SK-N-SH (cell line): ENCODE measurements at regions not wholly inside any gene's neighbourhood (a gene's known extent, or its start where the extent isn't known, plus 50 kb on each side); places are given as distances from the start of the nearest gene placed in this dataset.

Source experiments
- CTCF ChIA-PET: fragments of 300-600, 350-600 bp; formaldehyde crosslinking; extraction: SDS; loops from one replicate; lab custom pipeline; 2021; lab: Yijun Ruan, JAX
- POLR2A ChIA-PET: fragments of 350-600 bp; sonication (Branson Sonifier 250); formaldehyde crosslinking; extraction: SDS; loops from one replicate; lab custom pipeline; 2020; ENCODE audit warnings: antibody characterized with exemption, inconsistent platforms; lab: Yijun Ruan, JAX
- DNase-seq: peaks from one replicate; pipeline ENCODE4 v3.0.0; 2012
- H2AFZ ChIP-seq: fragments of 200-600 bp; sonication (generic); 2 replicates; pipeline ENCODE4 v1.8.1; 2016; ENCODE audit warnings: antibody characterized with exemption, mild to moderate bottlenecking, low read depth
- H3F3A ChIP-seq: fragments of 200-600 bp; sonication (generic); replicated peaks from 2 replicates; pipeline ENCODE3; 2016; ENCODE audit warnings: antibody characterized with exemption, mild to moderate bottlenecking; ENCODE audit not compliant: insufficient read depth
- H3K27ac ChIP-seq, 2 experiments: fragments of 200-500 bp in 1 of 2; fragments of 200-600 bp in 1 of 2; sonication (Bioruptor generic) in 1 of 2; sonication (generic), shearing (Covaris generic) in 1 of 2; 2 replicates each; pipeline versions ENCODE4 v1.5.1 to v1.6.1; 2014 to 2016; ENCODE audit warnings: low read depth in 2 of 2, inconsistent platforms in 1 of 2, low read length in 1 of 2, mild to moderate bottlenecking in 1 of 2, mixed read lengths in 1 of 2
- H3K27me3 ChIP-seq: fragments of 200-600 bp; sonication (generic), shearing (Covaris generic); 2 replicates; pipeline ENCODE4 v1.6.1; 2016; ENCODE audit warnings: mixed run types; ENCODE audit not compliant: insufficient read depth
- H3K36me3 ChIP-seq, 2 experiments: fragments of 200-500 bp in 1 of 2; fragments of 200-600 bp in 1 of 2; sonication (Bioruptor generic) in 1 of 2; sonication (generic) in 1 of 2; replicated peaks in 1 of 2; 2 replicates each; pipeline versions ENCODE3 to v1.5.1; 2014 to 2016; ENCODE audit warnings: low read length in 1 of 2, mild to moderate bottlenecking in 1 of 2; ENCODE audit not compliant: insufficient read depth in 2 of 2, control insufficient read depth in 1 of 2
- H3K4me1 ChIP-seq, 2 experiments: fragments of 200-500 bp in 1 of 2; fragments of 200-600 bp in 1 of 2; sonication (Bioruptor generic) in 1 of 2; sonication (generic), shearing (Covaris generic) in 1 of 2; 2 replicates each; pipeline versions ENCODE4 v1.5.1 to v1.6.1; 2014 to 2016; ENCODE audit warnings: low read depth in 1 of 2, low read length in 1 of 2, mixed run types in 1 of 2; ENCODE audit not compliant: insufficient read depth in 2 of 2, control insufficient read depth in 1 of 2
- H3K4me2 ChIP-seq: fragments of 200-600 bp; sonication (generic), shearing (Covaris generic); 2 replicates; pipeline ENCODE4 v1.6.1; 2017; ENCODE audit warnings: mixed run types
- H3K4me3 ChIP-seq, 2 experiments: fragments of 200-500 bp in 1 of 2; fragments of 200-600 bp in 1 of 2; sonication (Bioruptor generic) in 1 of 2; sonication (generic), shearing (Covaris generic) in 1 of 2; 2 replicates each; pipeline versions ENCODE4 v1.5.1 to v1.8.1; 2014 to 2016; ENCODE audit warnings: low read depth in 2 of 2, inconsistent platforms in 1 of 2, low read length in 1 of 2, mild to moderate bottlenecking in 1 of 2, mixed read lengths in 1 of 2, moderate library complexity in 1 of 2
- H3K79me2 ChIP-seq: fragments of 200-600 bp; sonication (generic); 2 replicates; pipeline ENCODE4 v1.8.1; 2017; ENCODE audit warnings: mild to moderate bottlenecking; ENCODE audit not compliant: insufficient read depth
- H3K9ac ChIP-seq: fragments of 200-600 bp; sonication (generic); 2 replicates; pipeline ENCODE4 v1.6.1; 2017; ENCODE audit warnings: mixed run types
- H3K9me2 ChIP-seq: fragments of 200-600 bp; sonication (generic); 2 replicates; pipeline ENCODE4 v1.6.1; 2017; ENCODE audit warnings: mixed run types
- H3K9me3 ChIP-seq: fragments of 200-600 bp; sonication (generic); 2 replicates; pipeline ENCODE4 v1.6.1; 2017; ENCODE audit warnings: mixed run types, mild to moderate bottlenecking, moderate library complexity
- H4K20me1 ChIP-seq: fragments of 200-600 bp; sonication (generic); 2 replicates; pipeline ENCODE4 v1.6.1; 2017; ENCODE audit warnings: mild to moderate bottlenecking, mixed run types; ENCODE audit not compliant: insufficient read depth
- FOSL2 ChIP-seq: IDR thresholded peaks from 2 replicates; pipeline ENCODE4 v1.4.0; 2012; ENCODE audit warnings: low read depth, mild to moderate bottlenecking, moderate library complexity, borderline replicate concordance
- FOXM1 ChIP-seq: IDR thresholded peaks from 2 replicates; pipeline ENCODE4 v1.4.0; 2012; ENCODE audit warnings: low read depth, mild to moderate bottlenecking
- GATA2 ChIP-seq: sonication (generic); formaldehyde crosslinking; IDR thresholded peaks from 2 replicates; pipeline ENCODE4 v1.5.0; 2020; ENCODE audit warnings: mild to moderate bottlenecking, missing genetic modification reagents
- JUND ChIP-seq: IDR thresholded peaks from 2 replicates; pipeline ENCODE4 v1.4.0; 2012
- MEF2A ChIP-seq: IDR thresholded peaks from 2 replicates; pipeline ENCODE4 v1.4.0; 2012; ENCODE audit warnings: low read depth, borderline replicate concordance
- MXI1 ChIP-seq: IDR thresholded peaks from 2 replicates; pipeline ENCODE4 v1.6.1; 2012; ENCODE audit warnings: mild to moderate bottlenecking, low read depth, low read length, improper control_type of control experiment
- NFIC ChIP-seq: IDR thresholded peaks from 2 replicates; pipeline ENCODE4 v1.4.0; 2012; ENCODE audit warnings: borderline replicate concordance
- RAD21 ChIP-seq: IDR thresholded peaks from 2 replicates; pipeline ENCODE4 v1.6.1; 2012; ENCODE audit warnings: mild to moderate bottlenecking, low read length
- RCOR1 ChIP-seq: fragments of 150-350 bp; IDR thresholded peaks from 2 replicates; pipeline ENCODE4 v1.6.1; 2017; ENCODE audit warnings: antibody characterized with exemption, low read length
- RXRA ChIP-seq: IDR thresholded peaks from 2 replicates; pipeline ENCODE4 v1.4.0; 2012; ENCODE audit warnings: low read depth, mild to moderate bottlenecking, borderline replicate concordance
- SIN3A ChIP-seq: IDR thresholded peaks from 2 replicates; pipeline ENCODE4 v1.6.1; 2012; ENCODE audit warnings: low read depth, mild to moderate bottlenecking, low read length, moderate library complexity, borderline replicate concordance
- TAF1 ChIP-seq: IDR thresholded peaks from 2 replicates; pipeline ENCODE4 v1.6.1; 2012; ENCODE audit warnings: low read depth, mild to moderate bottlenecking, low read length, moderate library complexity, borderline replicate concordance
- TEAD4 ChIP-seq: IDR thresholded peaks from 2 replicates; pipeline ENCODE4 v1.4.0; 2012; ENCODE audit warnings: mild to moderate bottlenecking, borderline replicate concordance; ENCODE audit not compliant: insufficient read depth
- WGBS: methylation state at CpG from one replicate; pipeline ENCODE4 v1.1.6; 2017; ENCODE audit warnings: low lambda C conversion rate; 5-methylcytosine and 5-hydroxymethylcytosine counted together
- TF ChIP-seq, protein P1 (sequence below): IDR thresholded peaks from 2 replicates; pipeline ENCODE4 v1.6.1; 2012; ENCODE audit warnings: mild to moderate bottlenecking, low read depth, low read length, moderate library complexity
- TF ChIP-seq, protein P2 (sequence below): IDR thresholded peaks from 2 replicates; pipeline ENCODE4 v1.4.0; 2012; ENCODE audit warnings: low read depth, borderline replicate concordance
- TF ChIP-seq, protein P3 (sequence below): fragments of 150-350 bp; IDR thresholded peaks from 2 replicates; pipeline ENCODE4 v1.6.1; 2017; ENCODE audit warnings: antibody characterized with exemption, low read length, low read depth, borderline replicate concordance
- TF ChIP-seq, protein P4 (sequence below): fragments of 150-350 bp; IDR thresholded peaks from 2 replicates; pipeline ENCODE4 v1.6.1; 2016; ENCODE audit warnings: mild to moderate bottlenecking, low read depth, low read length

DNA sequence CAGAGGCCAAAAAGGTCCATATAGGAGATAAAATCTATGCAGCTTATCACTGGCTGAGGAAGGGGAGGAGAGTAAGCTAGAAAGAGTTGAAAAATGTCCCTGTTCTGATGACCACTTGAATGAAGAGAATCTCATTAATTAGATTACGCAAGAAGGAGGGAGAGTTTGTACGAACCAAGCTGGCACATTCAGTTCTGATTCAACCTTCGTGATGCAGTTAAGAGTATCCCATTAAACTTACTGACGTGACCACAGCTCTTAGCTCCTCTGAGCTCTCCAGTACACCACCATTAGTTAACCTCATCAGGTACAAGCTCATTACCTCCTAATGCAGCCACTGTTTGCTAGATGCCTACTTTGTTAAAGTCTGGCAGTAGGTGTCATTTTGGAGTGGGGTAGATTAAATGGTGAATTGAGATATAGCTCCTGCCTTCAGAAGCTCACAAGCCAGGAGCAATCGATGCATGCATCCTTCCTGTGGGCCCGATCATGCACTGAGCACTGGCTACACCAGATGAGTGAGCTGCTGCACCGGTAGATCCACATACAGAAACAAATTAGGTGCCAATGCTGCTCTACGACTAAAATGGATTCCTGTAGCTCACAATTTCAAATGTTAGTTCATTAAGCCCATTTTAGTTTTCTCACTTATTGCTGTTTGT, 458.3 kb downstream of the COG6 start (continued):
- TF ChIP-seq, protein P1, sequence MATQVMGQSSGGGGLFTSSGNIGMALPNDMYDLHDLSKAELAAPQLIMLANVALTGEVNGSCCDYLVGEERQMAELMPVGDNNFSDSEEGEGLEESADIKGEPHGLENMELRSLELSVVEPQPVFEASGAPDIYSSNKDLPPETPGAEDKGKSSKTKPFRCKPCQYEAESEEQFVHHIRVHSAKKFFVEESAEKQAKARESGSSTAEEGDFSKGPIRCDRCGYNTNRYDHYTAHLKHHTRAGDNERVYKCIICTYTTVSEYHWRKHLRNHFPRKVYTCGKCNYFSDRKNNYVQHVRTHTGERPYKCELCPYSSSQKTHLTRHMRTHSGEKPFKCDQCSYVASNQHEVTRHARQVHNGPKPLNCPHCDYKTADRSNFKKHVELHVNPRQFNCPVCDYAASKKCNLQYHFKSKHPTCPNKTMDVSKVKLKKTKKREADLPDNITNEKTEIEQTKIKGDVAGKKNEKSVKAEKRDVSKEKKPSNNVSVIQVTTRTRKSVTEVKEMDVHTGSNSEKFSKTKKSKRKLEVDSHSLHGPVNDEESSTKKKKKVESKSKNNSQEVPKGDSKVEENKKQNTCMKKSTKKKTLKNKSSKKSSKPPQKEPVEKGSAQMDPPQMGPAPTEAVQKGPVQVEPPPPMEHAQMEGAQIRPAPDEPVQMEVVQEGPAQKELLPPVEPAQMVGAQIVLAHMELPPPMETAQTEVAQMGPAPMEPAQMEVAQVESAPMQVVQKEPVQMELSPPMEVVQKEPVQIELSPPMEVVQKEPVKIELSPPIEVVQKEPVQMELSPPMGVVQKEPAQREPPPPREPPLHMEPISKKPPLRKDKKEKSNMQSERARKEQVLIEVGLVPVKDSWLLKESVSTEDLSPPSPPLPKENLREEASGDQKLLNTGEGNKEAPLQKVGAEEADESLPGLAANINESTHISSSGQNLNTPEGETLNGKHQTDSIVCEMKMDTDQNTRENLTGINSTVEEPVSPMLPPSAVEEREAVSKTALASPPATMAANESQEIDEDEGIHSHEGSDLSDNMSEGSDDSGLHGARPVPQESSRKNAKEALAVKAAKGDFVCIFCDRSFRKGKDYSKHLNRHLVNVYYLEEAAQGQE = no peak
- TF ChIP-seq, protein P2, sequence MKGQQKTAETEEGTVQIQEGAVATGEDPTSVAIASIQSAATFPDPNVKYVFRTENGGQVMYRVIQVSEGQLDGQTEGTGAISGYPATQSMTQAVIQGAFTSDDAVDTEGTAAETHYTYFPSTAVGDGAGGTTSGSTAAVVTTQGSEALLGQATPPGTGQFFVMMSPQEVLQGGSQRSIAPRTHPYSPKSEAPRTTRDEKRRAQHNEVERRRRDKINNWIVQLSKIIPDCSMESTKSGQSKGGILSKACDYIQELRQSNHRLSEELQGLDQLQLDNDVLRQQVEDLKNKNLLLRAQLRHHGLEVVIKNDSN = no peak
- no peak for TF ChIP-seq RCOR1
- TF ChIP-seq TAF1 = no peak
- TF ChIP-seq JUND = no peak

DNA sequence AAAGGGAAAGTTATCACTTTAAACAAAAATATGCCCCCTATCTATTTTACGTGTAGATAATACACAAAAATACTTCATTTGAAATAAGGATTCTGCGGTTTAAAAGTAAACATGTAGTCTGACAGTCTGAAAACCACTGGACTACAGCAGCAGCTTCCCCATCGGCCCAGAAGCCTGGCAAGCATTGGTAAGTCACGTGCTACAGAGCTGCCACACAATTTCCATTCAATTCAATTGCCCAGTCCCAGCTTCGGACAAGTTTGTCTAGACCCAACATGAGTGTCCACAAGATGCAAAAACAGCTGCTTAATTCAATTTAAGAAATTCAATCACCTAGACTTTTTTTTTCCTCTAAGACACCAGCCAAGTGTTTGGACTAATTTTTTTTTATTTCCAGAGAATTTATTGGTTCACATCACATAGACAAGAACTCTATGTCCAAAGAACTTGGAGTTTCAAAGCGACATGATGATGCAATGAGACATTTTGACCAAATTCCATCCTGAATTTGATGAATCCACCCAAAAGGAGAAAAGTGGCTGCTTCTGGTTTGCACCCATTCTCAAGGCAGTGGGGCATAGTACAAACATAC, 458.9 kb downstream of the COG6 start:
- H4K20me1 ChIP-seq = no peaks in the 10 kb centered on the region
- DNase-seq = no peak
- WGBS = 72% methylated on average over 6 of the region's 6 CpGs
- no peaks in the 10 kb centered on the region for H3K9me3 ChIP-seq
- no peaks in the 10 kb centered on the region for H3K4me1 ChIP-seq
- H3K27ac ChIP-seq = no peak overlapping the region
- no peaks in the 10 kb centered on the region for H3K36me3 ChIP-seq
- H3K79me2 ChIP-seq = no peaks in the 10 kb centered on the region
- no peak for TF ChIP-seq NFIC
- no peak for TF ChIP-seq GATA2
- no peak for TF ChIP-seq RXRA
- no peak for TF ChIP-seq RAD21
- no peak for TF ChIP-seq SIN3A
- no peak for TF ChIP-seq TEAD4
- TF ChIP-seq RCOR1 = no peak
- no peak for TF ChIP-seq FOSL2
- no peak for TF ChIP-seq MEF2A
- TF ChIP-seq, protein P3, sequence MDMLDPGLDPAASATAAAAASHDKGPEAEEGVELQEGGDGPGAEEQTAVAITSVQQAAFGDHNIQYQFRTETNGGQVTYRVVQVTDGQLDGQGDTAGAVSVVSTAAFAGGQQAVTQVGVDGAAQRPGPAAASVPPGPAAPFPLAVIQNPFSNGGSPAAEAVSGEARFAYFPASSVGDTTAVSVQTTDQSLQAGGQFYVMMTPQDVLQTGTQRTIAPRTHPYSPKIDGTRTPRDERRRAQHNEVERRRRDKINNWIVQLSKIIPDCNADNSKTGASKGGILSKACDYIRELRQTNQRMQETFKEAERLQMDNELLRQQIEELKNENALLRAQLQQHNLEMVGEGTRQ = no peak
- no peak for TF ChIP-seq MXI1
- no peak for TF ChIP-seq FOXM1
- TF ChIP-seq, protein P4, sequence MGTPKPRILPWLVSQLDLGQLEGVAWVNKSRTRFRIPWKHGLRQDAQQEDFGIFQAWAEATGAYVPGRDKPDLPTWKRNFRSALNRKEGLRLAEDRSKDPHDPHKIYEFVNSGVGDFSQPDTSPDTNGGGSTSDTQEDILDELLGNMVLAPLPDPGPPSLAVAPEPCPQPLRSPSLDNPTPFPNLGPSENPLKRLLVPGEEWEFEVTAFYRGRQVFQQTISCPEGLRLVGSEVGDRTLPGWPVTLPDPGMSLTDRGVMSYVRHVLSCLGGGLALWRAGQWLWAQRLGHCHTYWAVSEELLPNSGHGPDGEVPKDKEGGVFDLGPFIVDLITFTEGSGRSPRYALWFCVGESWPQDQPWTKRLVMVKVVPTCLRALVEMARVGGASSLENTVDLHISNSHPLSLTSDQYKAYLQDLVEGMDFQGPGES = no peak
- CTCF ChIA-PET = interaction anchor here (1.1 to 1.2 kb wide), 2 partner anchors 29 to 45 kb away, joined by 3 to 4 read pairs; no protein-coding TSS in a partner anchor
- no peak overlapping the region for H3K9ac ChIP-seq
- H2AFZ ChIP-seq = no peak overlapping the region
- H3K9me2 ChIP-seq = no peaks in the 10 kb centered on the region
- no peak overlapping the region for H3K4me3 ChIP-seq
- POLR2A ChIA-PET = no interaction called here
- no peaks in the 10 kb centered on the region for H3K27me3 ChIP-seq
- no peak overlapping the region for H3K4me2 ChIP-seq
- H3F3A ChIP-seq = no peaks in the 10 kb centered on the region
